Lung (tissue), 11 donors: ENCODE measurements at regions not wholly inside any gene's neighbourhood (a gene's known extent, or its start where the extent isn't known, plus 50 kb on each side); places are given as distances from the start of the nearest gene placed in this dataset.
"Not testable (repeated sequence)": the region's sequence is repeated elsewhere in the genome, so short reads cannot be mapped to it uniquely, and the experiment has no call there.

Experiments
- ATAC-seq: fragments of 200-7000 bp; cut with Tn5 transposase; one replicate; pipeline ENCODE4 v1.9.1; 2020; ENCODE audit warnings: moderate number of reproducible peaks; ENCODE audit not compliant: insufficient read depth, low FRiP score
- DNase-seq, 3 donors: peaks; one replicate each; pipeline ENCODE4 v3.0.0-alpha.2; 2013 to 2017
- H3K27ac ChIP-seq, 2 donors: one replicate each; pipeline ENCODE4 v1.5.1; 2013; ENCODE audit warnings: mild to moderate bottlenecking in 2 of 2, moderate library complexity in 2 of 2, control low read depth in 1 of 2, inconsistent platforms in 1 of 2, low read depth in 1 of 2, low read length in 1 of 2
- H3K27me3 ChIP-seq, 3 donors: one replicate each; pipeline ENCODE4 v1.5.1; 2013; ENCODE audit warnings: low read length in 2 of 3; ENCODE audit not compliant: control insufficient read depth in 3 of 3, insufficient read depth in 3 of 3
- H3K36me3 ChIP-seq, 4 donors: one replicate each; pipeline ENCODE4 v1.5.1; 2013; ENCODE audit warnings: low read length in 4 of 4, mild to moderate bottlenecking in 1 of 4, moderate library complexity in 1 of 4; ENCODE audit not compliant: control insufficient read depth in 4 of 4, insufficient read depth in 4 of 4
- H3K4me1 ChIP-seq, 5 donors: one replicate each; pipeline ENCODE4 v1.5.1; 2013; ENCODE audit warnings: low read length in 5 of 5, mild to moderate bottlenecking in 2 of 5, moderate library complexity in 1 of 5; ENCODE audit not compliant: control insufficient read depth in 5 of 5, insufficient read depth in 5 of 5
- H3K4me3 ChIP-seq: one replicate; pipeline ENCODE4 v1.5.1; 2013; ENCODE audit warnings: mild to moderate bottlenecking, control low read depth, moderate library complexity
- H3K9ac ChIP-seq, 2 donors: one replicate each; pipeline ENCODE4 v1.5.1; 2013; ENCODE audit warnings: low read length in 2 of 2, control low read depth in 1 of 2; ENCODE audit not compliant: insufficient read depth in 1 of 2
- H3K9me3 ChIP-seq, 4 donors: one replicate each; pipeline ENCODE4 v1.5.1; 2013; ENCODE audit warnings: low read length in 3 of 4, mild to moderate bottlenecking in 1 of 4, moderate library complexity in 1 of 4; ENCODE audit not compliant: control insufficient read depth in 4 of 4, insufficient read depth in 3 of 4
- CTCF ChIP-seq: IDR thresholded peaks from 2 replicates; pipeline ENCODE4 v1.5.1; 2012; ENCODE audit warnings: mild to moderate bottlenecking; ENCODE audit errors: control extremely low read depth, extremely low read depth
- WGBS, 2 donors: extraction: QIAGEN DNeasy Blood & Tissue Kit; methylation state at CpG; one replicate each; pipeline ENCODE4 v1.1.7; 2013; 5-methylcytosine and 5-hydroxymethylcytosine counted together
- donor health status: control.
- donor health status: control.
- donor health status: Bipolar disorder and iron deficiency.
- donor health status: healthy.
- donor health status: DM: yes; HTN: yes; CAD: no.

- H3K4me1 ChIP-seq: no peaks in the 10 kb centered on the region
- H3K9ac ChIP-seq: no peak overlapping the region
- H3K36me3 ChIP-seq: no peaks in the 10 kb centered on the region
- 95 to 97% methylated on average over 4 of the region's 4 CpGs for WGBS, 2 donors
- no peak overlapping the region for H3K27ac ChIP-seq
- H3K9me3 ChIP-seq: no peaks in the 10 kb centered on the region
- no peak for ATAC-seq
- no peaks in the 10 kb centered on the region for H3K27me3 ChIP-seq
- TF ChIP-seq CTCF: no peak
- DNase-seq: no peak
- no peak overlapping the region for H3K4me3 ChIP-seq
Measured at GRCh38 chr9:7490317-7491108, 309.1 kb downstream of the DMAC1 start.

GRCh38 chr9:7489036-7489435, 310.5 kb downstream of the DMAC1 start:
- Histone ChIP-seq H3K9me3 (no peaks in the 10 kb centered on the region), H3K36me3 (no peaks in the 10 kb centered on the region), H3K27ac (no peak overlapping the region), H3K27me3 (no peaks in the 10 kb centered on the region), H3K4me1 (no peaks in the 10 kb centered on the region), H3K9ac (no peak overlapping the region), H3K4me3 (no peak overlapping the region)
- WGBS, 2 donors: 84 to 88% methylated on average over 2 of the region's 2 CpGs
- TF ChIP-seq CTCF: no peak
- DNase-seq (peak in 1 of 3 donors; percentile 15), ATAC-seq (peak; percentile 19)

- not testable (repeated sequence) for H3K36me3 ChIP-seq, ATAC-seq, H3K4me3 ChIP-seq, H3K27me3 ChIP-seq, H3K27ac ChIP-seq, H3K9ac ChIP-seq, H3K9me3 ChIP-seq
- H3K4me1 ChIP-seq: peaks cover 0 to 11% (median 0%) of the 10 kb centered on the region in 5 donors
- 75 to 83% methylated on average over 1 of the region's 1 CpG for WGBS, 2 donors
- peak in 1 of 3 donors; percentile 23 for DNase-seq
Measured at GRCh38 chr9:7484014-7484413, 315.6 kb downstream of the DMAC1 start.

GRCh38 chr9:7481570-7481969, 318.0 kb downstream of the DMAC1 start:
- H3K27ac ChIP-seq: no peak overlapping the region
- H3K27me3 ChIP-seq: no peaks in the 10 kb centered on the region
- no peaks in the 10 kb centered on the region for H3K36me3 ChIP-seq
- no peak for DNase-seq
- ATAC-seq: no peak
- no peaks in the 10 kb centered on the region for H3K9me3 ChIP-seq
- H3K4me1 ChIP-seq: peaks cover 0 to 20% (median 0%) of the 10 kb centered on the region in 5 donors
- no peak overlapping the region for H3K9ac ChIP-seq
- H3K4me3 ChIP-seq: no peak overlapping the region
- no peak for TF ChIP-seq CTCF
